Right cardiac atrium (tissue), 5 donors: ENCODE measurements at regions not wholly inside any gene's neighbourhood (a gene's known extent, or its start where the extent isn't known, plus 50 kb on each side); places are given as distances from the start of the nearest gene placed in this dataset.

Experiments
- ATAC-seq, 2 donors: fragments of 200-7000 bp; cut with Tn5 transposase; one replicate each; pipeline versions ENCODE4 v1.8.0 to v1.9.1; 2020; ENCODE audit warnings: moderate library complexity in 2 of 2, mild to moderate bottlenecking in 1 of 2
- DNase-seq, 3 donors: peaks; one replicate each; pipeline ENCODE4 v3.0.0-alpha.2; 2020
- H3K27ac ChIP-seq: one replicate; pipeline ENCODE4 v1.5.1; 2013; ENCODE audit warnings: mild to moderate bottlenecking, low read length, control low read depth, moderate library complexity
- H3K27me3 ChIP-seq: one replicate; pipeline ENCODE4 v1.6.1; 2013; ENCODE audit not compliant: control insufficient read depth, insufficient read depth
- H3K4me1 ChIP-seq: one replicate; pipeline ENCODE4 v1.6.1; 2013; ENCODE audit warnings: low read length; ENCODE audit not compliant: control insufficient read depth, insufficient read depth
- H3K4me3 ChIP-seq: one replicate; pipeline ENCODE4 v1.5.1; 2013; ENCODE audit warnings: low read length, control low read depth
- H3K9me3 ChIP-seq: one replicate; pipeline ENCODE4 v1.6.1; 2013; ENCODE audit warnings: low read length; ENCODE audit not compliant: control insufficient read depth
- WGBS: extraction: QIAGEN DNeasy Blood & Tissue Kit; methylation state at CpG from one replicate; pipeline ENCODE4 v1.1.7; 2013; 5-methylcytosine and 5-hydroxymethylcytosine counted together
- intact Hi-C, 4 donors: fragments of 100-400 bp; cut with DNase I; formaldehyde crosslinking; loops; one replicate each; pipeline versions ENCODE4 v1.11.0 to v1.14.0; 2022 to 2023
- donor health status: healthy with polysubstance abuse.
- donor health status: DM: no; HTN: yes; CAD: no.
- donor health status: DM: no; HTN: no; CAD: no.
- donor health status: DM: no; HTN: yes; CAD: no; lungs with severe emphysema.
- donor health status: DM: yes; HTN: yes; CAD: no.

GRCh38 chr12:67819902-67820301 is 169.3 kb upstream of the IFNG-AS1 start:
- intact Hi-C loops, result no loop called here
- 64% methylated on average over 2 of the region's 2 CpGs for WGBS
- Histone ChIP-seq H3K9me3 (no peaks in the 10 kb centered on the region), H3K4me1 (no peaks in the 10 kb centered on the region), H3K27me3 (no peaks in the 10 kb centered on the region), H3K4me3 (no peak overlapping the region), H3K27ac (no peak overlapping the region)
- no peak for ATAC-seq
- no peak for DNase-seq

- Histone ChIP-seq H3K27me3 (no peaks in the 10 kb centered on the region), H3K27ac (no peak overlapping the region), H3K9me3 (no peaks in the 10 kb centered on the region), H3K4me3 (no peak overlapping the region), H3K4me1 (no peaks in the 10 kb centered on the region)
- intact Hi-C loops, result no loop called here
- no peak for DNase-seq
- ATAC-seq, result no peak
- WGBS, result 86% methylated on average over 7 of the region's 7 CpGs
Measured at GRCh38 chr12:67820694-67821093, 168.6 kb upstream of the IFNG-AS1 start.

- ATAC-seq, result no peak
- Histone ChIP-seq H3K9me3 (no peaks in the 10 kb centered on the region), H3K27me3 (no peaks in the 10 kb centered on the region), H3K27ac (no peak overlapping the region), H3K4me1 (no peaks in the 10 kb centered on the region), H3K4me3 (no peak overlapping the region)
- intact Hi-C loops, result no loop called here
- WGBS, result 99% methylated on average over 1 of the region's 1 CpG
- no peak for DNase-seq
Measured at GRCh38 chr12:67822826-67823225, 166.4 kb upstream of the IFNG-AS1 start.

DNA sequence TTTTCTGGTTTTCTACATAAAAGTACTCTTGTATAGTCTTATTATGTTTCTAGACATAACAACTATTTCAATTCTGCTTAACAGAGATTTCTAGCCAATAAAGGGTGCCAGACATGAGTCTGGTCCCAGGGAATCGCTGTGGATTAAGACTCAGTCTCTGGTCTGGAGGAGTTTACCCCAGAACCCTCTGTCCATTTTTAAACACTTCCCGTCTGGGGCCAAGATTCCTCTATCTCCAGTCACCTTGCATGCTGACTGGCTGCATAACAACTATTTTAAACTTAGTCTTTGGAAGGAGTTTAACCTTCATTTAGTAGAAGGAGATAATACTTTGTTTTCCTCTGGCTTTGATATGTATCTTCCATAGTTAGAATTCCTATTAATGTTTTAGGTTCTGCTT is 163.1 kb upstream of the IFNG-AS1 start:
- intact Hi-C loops, result no loop called here
- Histone ChIP-seq H3K4me1 (no peaks in the 10 kb centered on the region), H3K4me3 (no peak overlapping the region), H3K27ac (no peak overlapping the region), H3K9me3 (no peaks in the 10 kb centered on the region), H3K27me3 (no peaks in the 10 kb centered on the region)
- 45% methylated on average over 2 of the region's 2 CpGs for WGBS
- ATAC-seq (no peak), DNase-seq (no peak)

DNA sequence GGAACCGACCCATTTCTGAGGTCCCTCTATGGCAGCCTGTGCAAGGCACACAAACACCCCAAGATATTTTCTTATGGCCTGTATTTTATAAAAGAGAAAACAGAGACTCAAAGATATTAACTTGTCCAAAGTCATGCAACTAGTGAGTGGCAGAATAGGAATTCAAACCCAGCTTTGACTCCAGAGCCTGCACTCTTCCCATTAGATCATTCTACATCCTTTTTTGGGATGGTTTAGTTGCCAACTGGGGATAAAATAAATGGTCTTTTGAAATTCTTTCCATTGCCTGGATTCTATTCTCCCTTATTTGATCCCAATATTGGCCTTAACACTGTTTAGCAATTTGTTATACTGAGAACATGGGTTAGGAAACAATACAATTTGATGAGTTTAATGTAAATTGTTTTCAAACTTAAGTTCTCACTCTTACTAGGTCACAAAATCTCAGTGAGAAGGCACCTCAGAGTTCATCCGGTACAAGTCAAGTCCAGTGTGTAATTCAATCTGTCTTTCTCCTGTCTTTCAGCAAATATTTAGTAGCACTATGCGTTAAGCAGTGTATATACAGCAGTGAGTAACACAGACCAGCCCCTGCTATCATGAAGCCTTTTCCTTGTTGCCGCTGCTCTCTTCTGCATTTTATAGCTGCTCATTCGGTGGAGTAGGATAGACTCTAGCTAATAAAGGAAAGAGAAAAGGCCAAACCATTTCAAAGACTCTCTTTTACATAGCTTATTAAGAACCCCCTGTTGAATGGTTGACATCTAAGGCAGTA is 162.1 kb upstream of the IFNG-AS1 start:
- 56% methylated on average over 5 of the region's 5 CpGs for WGBS
- Histone ChIP-seq H3K4me1 (no peaks in the 10 kb centered on the region), H3K27ac (peak overlapping the region; percentile 74), H3K9me3 (no peaks in the 10 kb centered on the region), H3K4me3 (no peak overlapping the region), H3K27me3 (no peaks in the 10 kb centered on the region)
- ATAC-seq (peak; percentile 48 to 63), DNase-seq (no peak)
- intact Hi-C loops, result no loop called here

- peak; percentile 93 to 97 for ATAC-seq
Measured at GRCh38 chr12:67827820-67828383, 161.3 kb upstream of the IFNG-AS1 start.

DNA sequence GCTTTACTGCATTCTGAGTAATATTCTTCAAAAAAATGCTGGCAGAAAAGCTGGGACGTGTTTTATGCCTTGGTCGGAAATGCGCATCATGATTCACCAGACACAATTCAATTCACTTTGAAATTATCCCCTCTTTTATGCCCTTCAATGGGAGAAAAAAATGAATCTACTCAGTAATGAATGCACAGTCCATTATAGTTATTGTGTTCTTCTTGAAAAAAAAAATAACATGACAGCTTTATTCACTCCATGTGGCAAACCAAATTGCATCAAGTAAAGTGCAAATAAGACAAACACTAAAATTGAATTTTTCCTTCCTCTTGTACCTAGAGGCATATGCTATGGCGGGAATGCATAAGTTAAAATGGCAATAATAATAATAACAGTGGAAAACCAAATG is 159.4 kb upstream of the IFNG-AS1 start:
- H3K27me3 ChIP-seq, result no peaks in the 10 kb centered on the region
- H3K9me3 ChIP-seq, result no peaks in the 10 kb centered on the region
- ATAC-seq, result no peak
- no peak overlapping the region for H3K4me3 ChIP-seq
- DNase-seq, result no peak
- no peaks in the 10 kb centered on the region for H3K4me1 ChIP-seq
- 95% methylated on average over 4 of the region's 4 CpGs for WGBS
- no peak overlapping the region for H3K27ac ChIP-seq
- intact Hi-C loops, result no loop called here

More at GRCh38 chr12:67827820-67828383, 161.3 kb upstream of the IFNG-AS1 start:
- Histone ChIP-seq H3K4me3 (peak overlapping the region; percentile 46), H3K4me1 (no peaks in the 10 kb centered on the region), H3K9me3 (no peaks in the 10 kb centered on the region), H3K27ac (peak overlapping the region; percentile 74), H3K27me3 (no peaks in the 10 kb centered on the region)
- peak in 1 of 3 donors; percentile 21 for DNase-seq
- WGBS, result 23% methylated on average over 7 of the region's 7 CpGs
- intact Hi-C loops, result no loop called here

DNA sequence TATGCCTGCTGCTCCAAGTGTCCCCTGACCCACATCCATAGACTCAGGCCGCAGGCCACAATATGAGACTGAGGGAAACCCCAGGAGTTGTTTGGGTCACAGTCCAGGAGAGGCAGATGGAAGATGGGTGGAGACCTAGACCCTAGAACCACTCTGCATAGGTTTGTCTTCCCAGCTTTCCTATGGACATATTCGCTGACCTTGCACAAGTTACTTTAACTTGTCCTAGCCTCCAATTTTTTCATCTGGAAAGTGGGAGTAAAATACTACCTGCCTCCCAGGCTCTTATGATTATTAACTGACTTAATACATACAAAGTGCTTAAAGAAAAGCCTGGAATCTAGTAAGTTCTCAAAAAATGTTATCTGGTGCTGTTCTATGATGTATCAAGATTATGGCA is 157.1 kb upstream of the IFNG-AS1 start:
- intact Hi-C loops, result no loop called here
- 100% methylated on average over 2 of the region's 2 CpGs for WGBS
- H3K9me3 ChIP-seq, result no peaks in the 10 kb centered on the region

GRCh38 chr12:67833602-67834001 is 155.6 kb upstream of the IFNG-AS1 start:
- no peak for DNase-seq
- ATAC-seq, result no peak
- H3K27me3 ChIP-seq, result no peaks in the 10 kb centered on the region
- H3K27ac ChIP-seq, result no peak overlapping the region
- no peak overlapping the region for H3K4me3 ChIP-seq
- H3K9me3 ChIP-seq, result no peaks in the 10 kb centered on the region
- H3K4me1 ChIP-seq, result no peaks in the 10 kb centered on the region
- 85% methylated on average over 5 of the region's 5 CpGs for WGBS
- intact Hi-C loops, result no loop called here

More for the DNA sequence above, 157.1 kb upstream of the IFNG-AS1 start:
- no peaks in the 10 kb centered on the region for H3K4me1 ChIP-seq
- DNase-seq (no peak), ATAC-seq (no peak)
- H3K27ac ChIP-seq, result no peak overlapping the region
- no peak overlapping the region for H3K4me3 ChIP-seq
- no peaks in the 10 kb centered on the region for H3K27me3 ChIP-seq

GRCh38 chr12:67837876-67838275 is 151.4 kb upstream of the IFNG-AS1 start:
- Histone ChIP-seq H3K9me3 (no peaks in the 10 kb centered on the region), H3K27ac (no peak overlapping the region), H3K4me1 (no peaks in the 10 kb centered on the region), H3K4me3 (no peak overlapping the region), H3K27me3 (no peaks in the 10 kb centered on the region)
- no peak for DNase-seq
- ATAC-seq, result no peak
- WGBS, result 58% methylated on average over 1 of the region's 1 CpG
- intact Hi-C loops, result no loop called here

- Histone ChIP-seq H3K4me1 (no peaks in the 10 kb centered on the region), H3K27ac (no peak overlapping the region), H3K27me3 (no peaks in the 10 kb centered on the region), H3K4me3 (no peak overlapping the region), H3K9me3 (no peaks in the 10 kb centered on the region)
- no peak for DNase-seq
- intact Hi-C loops, result no loop called here
- 53% methylated on average over 2 of the region's 2 CpGs for WGBS
- ATAC-seq, result no peak
Measured at GRCh38 chr12:67842124-67842523, 147.1 kb upstream of the IFNG-AS1 start.
